SU-DHL-6 (cell line): ENCODE measurements at regions not wholly inside any gene's neighbourhood (a gene's known extent, or its start where the extent isn't known, plus 50 kb on each side); places are given as distances from the start of the nearest gene placed in this dataset.

ENCODE experiments used
- H2AFZ ChIP-seq: fragments of 200-600 bp; sonication (generic); 2 replicates; pipeline ENCODE4 v1.6.1; 2014; ENCODE audit warnings: low read depth, mild to moderate bottlenecking, moderate library complexity, mixed read lengths, antibody characterized with exemption, low read length; ENCODE audit not compliant: severe bottlenecking
- H3F3A ChIP-seq: fragments of 200-600 bp; shearing (Covaris generic); 2 replicates; pipeline ENCODE4 v1.6.0; 2016; ENCODE audit warnings: antibody characterized with exemption, mild to moderate bottlenecking; ENCODE audit not compliant: insufficient read depth
- H3K27ac ChIP-seq: fragments of 200-600 bp; sonication (generic); 2 replicates; pipeline ENCODE4 v1.5.1; 2016; ENCODE audit warnings: low read depth, mild to moderate bottlenecking, low read length, moderate library complexity, mixed read lengths
- H3K27me3 ChIP-seq: fragments of 200-600 bp; sonication (generic), shearing (Covaris generic); 2 replicates; pipeline ENCODE4 v1.6.0; 2014; ENCODE audit warnings: mild to moderate bottlenecking, low read length
- H3K36me3 ChIP-seq: fragments of 200-600 bp; sonication (generic); 2 replicates; pipeline ENCODE4 v1.6.1; 2014; ENCODE audit warnings: mild to moderate bottlenecking, low read length, mixed read lengths
- H3K4me2 ChIP-seq: fragments of 300-600, 200-600 bp; shearing (Covaris generic), sonication (generic); 2 replicates; pipeline ENCODE4 v1.6.0; 2014; ENCODE audit warnings: low read length, low read depth, mild to moderate bottlenecking; ENCODE audit not compliant: poor library complexity, severe bottlenecking
- H3K4me3 ChIP-seq: fragments of 200-600 bp; sonication (generic); 2 replicates; pipeline ENCODE4 v1.5.1; 2014; ENCODE audit warnings: antibody characterized with exemption, low read length, mild to moderate bottlenecking, mixed read lengths; ENCODE audit not compliant: insufficient read depth, poor library complexity, severe bottlenecking
- H3K79me2 ChIP-seq: fragments of 200-600 bp; sonication (generic); 2 replicates; pipeline ENCODE4 v1.6.1; 2014; ENCODE audit warnings: mild to moderate bottlenecking, low read length, moderate library complexity; ENCODE audit not compliant: insufficient read depth
- H3K9ac ChIP-seq: fragments of 200-600 bp; sonication (generic); 2 replicates; pipeline ENCODE4 v1.7.0; 2014; ENCODE audit warnings: mild to moderate bottlenecking, low read length
- H3K9me2 ChIP-seq: fragments of 200-600 bp; sonication (generic); replicated peaks from 2 replicates; pipeline ENCODE4 v1.6.1; 2014; ENCODE audit warnings: low read length; ENCODE audit not compliant: insufficient read depth
- H3K9me3 ChIP-seq: fragments of 200-600 bp; sonication (generic); 2 replicates; pipeline ENCODE4 v1.6.1; 2014; ENCODE audit warnings: low read length, mixed read lengths; ENCODE audit not compliant: insufficient read depth
- H4K20me1 ChIP-seq: fragments of 200-600 bp; sonication (generic); 2 replicates; pipeline ENCODE4 v1.6.1; 2014; ENCODE audit warnings: low read depth, mild to moderate bottlenecking, antibody characterized with exemption, low read length, moderate library complexity, mixed read lengths
- CTCF ChIP-seq: fragments of 200-600 bp; sonication (generic); IDR thresholded peaks from one replicate; pipeline ENCODE4 v1.5.1; 2017; ENCODE audit warnings: antibody characterized with exemption, mild to moderate bottlenecking, low read length, moderate library complexity; ENCODE audit not compliant: insufficient read depth, poor library complexity, severe bottlenecking
- EZH2phosphoT487 ChIP-seq: fragments of 200-600 bp; sonication (generic), shearing (Covaris generic); conservative IDR thresholded peaks from 2 replicates; pipeline ENCODE4 v1.6.1; 2018; ENCODE audit warnings: mild to moderate bottlenecking, antibody characterized with exemption, low read length, moderate library complexity, mixed read lengths

- Histone ChIP-seq H4K20me1 (no peaks in the 10 kb centered on the region), H3K79me2 (no peaks in the 10 kb centered on the region), H3K4me3 (no peak overlapping the region), H3K4me2 (no peak overlapping the region), H3K9me2 (no peaks in the 10 kb centered on the region), H3K27ac (no peak overlapping the region), H3F3A (no peaks in the 10 kb centered on the region), H3K27me3 (no peaks in the 10 kb centered on the region), H2AFZ (no peak overlapping the region), H3K36me3 (no peaks in the 10 kb centered on the region), H3K9me3 (no peaks in the 10 kb centered on the region), H3K9ac (no peak overlapping the region)
- TF ChIP-seq EZH2phosphoT487 (no peak), CTCF (no peak)
These were observed 73.8 kb upstream of the DUSP10 start for GRCh38 chr1:221815660-221816059.

GRCh38 chr1:221813887-221814286 lies 72.0 kb upstream of the DUSP10 start:
- H3K79me2 ChIP-seq: no peaks in the 10 kb centered on the region
- no peaks in the 10 kb centered on the region for H4K20me1 ChIP-seq
- H3K27ac ChIP-seq: no peak overlapping the region
- no peak overlapping the region for H3K4me3 ChIP-seq
- no peaks in the 10 kb centered on the region for H3F3A ChIP-seq
- no peaks in the 10 kb centered on the region for H3K27me3 ChIP-seq
- TF ChIP-seq CTCF: no peak
- TF ChIP-seq EZH2phosphoT487: no peak
- H3K9ac ChIP-seq: no peak overlapping the region
- no peak overlapping the region for H3K4me2 ChIP-seq
- no peaks in the 10 kb centered on the region for H3K9me2 ChIP-seq
- H3K9me3 ChIP-seq: no peaks in the 10 kb centered on the region
- H3K36me3 ChIP-seq: no peaks in the 10 kb centered on the region
- no peak overlapping the region for H2AFZ ChIP-seq

DNA sequence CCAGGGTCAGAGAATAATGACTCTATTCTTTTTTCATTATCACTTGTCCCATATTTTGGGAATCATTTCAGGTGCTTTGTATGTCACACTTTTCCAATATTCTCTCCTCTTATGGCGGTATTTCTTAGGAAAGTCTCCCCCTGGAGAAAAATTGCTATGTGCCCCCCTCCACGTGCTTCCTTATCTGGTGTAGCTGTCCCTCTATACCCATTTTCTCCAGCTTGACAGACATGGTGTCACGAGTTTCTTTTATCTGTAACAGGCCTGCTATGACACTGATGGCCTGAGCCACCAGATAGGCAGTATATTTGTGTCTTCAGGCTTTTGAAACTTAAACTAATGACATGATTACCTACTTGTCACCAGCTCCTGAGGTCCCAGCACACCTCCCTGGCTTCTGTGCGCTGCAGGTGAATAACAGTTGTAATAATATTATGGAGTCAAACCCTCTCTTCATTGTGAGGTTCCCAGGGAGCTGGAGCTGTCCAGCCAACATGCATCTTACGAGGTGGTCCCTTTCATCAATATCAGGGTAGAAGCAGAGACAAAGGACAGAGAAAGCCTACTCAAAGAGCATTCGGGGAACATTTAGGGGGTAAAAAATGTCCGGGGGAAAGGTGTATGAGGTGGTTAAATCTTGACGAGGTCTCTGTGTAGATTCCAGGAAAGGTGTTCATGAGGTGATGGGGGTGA lies 71.2 kb upstream of the DUSP10 start:
- Histone ChIP-seq H3K9ac (no peak overlapping the region), H3K9me2 (no peaks in the 10 kb centered on the region), H3K4me3 (no peak overlapping the region), H4K20me1 (no peaks in the 10 kb centered on the region), H3K36me3 (no peaks in the 10 kb centered on the region), H3K27me3 (no peaks in the 10 kb centered on the region), H3K27ac (no peak overlapping the region), H3K4me2 (no peak overlapping the region), H3K9me3 (no peaks in the 10 kb centered on the region), H3F3A (no peaks in the 10 kb centered on the region), H2AFZ (no peak overlapping the region), H3K79me2 (no peaks in the 10 kb centered on the region)
- TF ChIP-seq CTCF (no peak), EZH2phosphoT487 (no peak)
